NCI-H748 treated with DMSO at 0.1 percent for 48 hours (cell line): ENCODE measurements at regions not wholly inside any gene's neighbourhood (a gene's known extent, or its start where the extent isn't known, plus 50 kb on each side); places are given as distances from the start of the nearest gene placed in this dataset.
A peak's percentile ranks its signal among the peaks of the same experiment; 100 is the strongest.

Experiments
- DNase-seq: peaks from one replicate; lab custom pipeline; 2025; lab: John Stamatoyannopoulos, UW

- no peak for DNase-seq
Measured at GRCh38 chr1:198864695-198865094, 225.9 kb downstream of the PTPRC start.

DNA sequence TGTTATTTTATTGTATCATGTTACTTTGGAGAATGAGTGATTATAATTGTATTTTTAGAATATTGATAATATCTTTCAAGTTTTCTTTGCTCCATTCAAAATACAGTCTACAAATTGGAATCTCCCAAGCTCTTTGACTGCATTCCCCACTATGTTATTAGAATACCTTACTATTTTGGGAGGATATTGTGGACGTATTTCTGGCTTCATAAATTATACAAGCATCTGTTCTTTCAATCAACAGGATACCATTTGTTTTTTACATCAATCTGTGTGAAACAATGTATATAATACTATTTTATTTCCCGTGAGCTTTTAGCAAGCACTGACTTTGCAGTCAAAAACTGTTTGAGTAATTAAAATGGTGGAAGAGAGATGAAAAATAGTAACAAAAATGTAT lies 226.5 kb downstream of the PTPRC start:
- DNase-seq: no peak

- no peak for DNase-seq
Measured at GRCh38 chr1:198867182-198867581, 228.3 kb downstream of the PTPRC start.

DNA sequence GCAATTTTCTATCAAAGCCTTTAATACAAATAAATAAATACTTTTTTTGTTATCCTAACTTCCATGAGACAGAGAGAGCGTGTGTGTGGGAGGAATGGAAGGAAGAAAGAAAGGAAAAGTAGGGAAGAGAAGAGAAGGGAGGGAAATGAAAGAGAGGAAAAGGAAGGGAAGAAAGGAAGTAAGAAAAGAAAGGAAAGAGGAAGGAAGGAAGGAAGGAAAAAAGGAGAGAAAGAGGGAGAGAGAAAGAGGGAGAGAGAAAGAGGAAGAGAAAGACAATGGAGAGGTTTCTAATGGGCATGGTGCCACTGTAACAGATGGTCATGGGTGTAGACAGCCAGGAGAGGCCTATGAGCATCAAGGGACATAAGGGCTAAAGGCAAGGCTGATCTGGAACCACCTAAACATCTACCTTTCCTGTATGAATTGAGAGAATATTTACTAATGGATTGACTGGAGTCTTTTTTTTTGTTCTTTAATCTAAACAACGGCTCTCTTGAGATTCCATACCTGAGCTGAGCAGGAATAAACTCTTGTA lies 234.9 kb downstream of the PTPRC start:
- DNase-seq: no peak

GRCh38 chr1:198876371-198876871 lies 237.6 kb downstream of the PTPRC start:
- DNase-seq: no peak

GRCh38 chr1:198878566-198878965 lies 239.7 kb downstream of the PTPRC start:
- no peak for DNase-seq

DNA sequence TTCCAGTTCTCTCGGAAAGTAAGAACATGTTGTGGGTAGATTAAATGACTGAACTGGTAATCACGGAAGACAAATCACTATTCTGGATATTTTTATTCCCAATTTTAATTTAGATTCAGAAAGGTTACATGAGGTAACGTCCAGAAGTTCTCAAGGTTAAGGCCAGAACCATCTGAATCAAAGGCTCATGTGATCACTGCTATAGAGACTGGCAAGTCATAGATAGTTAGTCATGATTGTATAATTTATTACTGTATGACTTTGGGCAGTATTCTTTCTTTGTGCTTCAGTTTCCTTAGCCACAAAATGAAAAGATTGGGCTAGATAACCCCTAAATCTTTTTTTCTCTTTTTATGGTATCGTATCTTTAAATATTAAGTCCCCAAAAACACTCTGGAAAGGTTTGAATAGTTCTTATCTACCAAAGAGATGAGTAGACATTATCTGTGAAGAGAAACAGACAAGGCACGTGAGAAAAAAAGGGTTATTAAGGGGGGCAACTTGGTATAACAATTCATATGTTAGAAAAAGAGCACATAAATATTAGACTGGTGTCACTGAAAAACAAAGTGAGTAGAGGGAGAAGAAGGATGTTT lies 241.0 kb downstream of the PTPRC start:
- DNase-seq: no peak

DNA sequence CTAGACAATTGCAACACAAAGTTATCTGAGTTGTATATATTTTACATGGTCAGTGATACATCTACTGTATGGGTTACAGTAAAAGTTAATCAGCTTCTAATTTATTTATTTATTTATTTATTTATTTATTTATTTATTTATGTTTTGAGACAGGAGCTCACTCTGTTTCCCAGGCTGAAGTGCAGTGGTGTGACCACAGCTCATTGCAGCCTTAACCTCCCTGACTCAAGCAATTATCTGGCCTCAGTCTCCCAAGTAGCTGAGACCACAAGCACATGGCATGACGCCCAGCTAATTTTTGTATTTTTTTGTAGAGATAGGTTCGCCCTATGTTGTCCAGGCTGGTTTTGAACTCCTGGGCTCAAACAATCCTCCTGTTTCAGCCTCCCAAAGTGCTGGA lies 241.6 kb downstream of the PTPRC start:
- no peak for DNase-seq

- DNase-seq: no peak
Measured at GRCh38 chr1:198880818-198881597, 242.2 kb downstream of the PTPRC start.

- no peak for DNase-seq
Measured at GRCh38 chr1:198883184-198883583, 244.3 kb downstream of the PTPRC start.

DNA sequence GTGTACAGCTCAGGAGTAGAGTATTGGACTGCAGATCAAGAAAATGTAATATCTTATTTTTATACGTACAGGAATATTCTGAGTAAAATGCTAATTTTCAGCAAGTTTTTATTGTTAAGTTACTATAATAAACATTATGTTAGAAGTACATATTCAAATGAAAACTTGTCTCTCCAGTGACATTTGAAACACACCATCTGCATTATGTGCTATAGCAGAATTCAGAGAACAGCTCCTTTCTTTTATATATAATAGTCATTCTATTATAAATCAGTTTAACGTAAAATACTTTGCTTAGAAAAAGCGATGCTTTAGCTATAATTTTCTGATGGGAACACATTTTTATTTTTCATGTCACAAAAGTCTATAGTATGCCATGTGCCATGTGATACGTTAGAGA lies 249.0 kb downstream of the PTPRC start:
- no peak for DNase-seq

DNA sequence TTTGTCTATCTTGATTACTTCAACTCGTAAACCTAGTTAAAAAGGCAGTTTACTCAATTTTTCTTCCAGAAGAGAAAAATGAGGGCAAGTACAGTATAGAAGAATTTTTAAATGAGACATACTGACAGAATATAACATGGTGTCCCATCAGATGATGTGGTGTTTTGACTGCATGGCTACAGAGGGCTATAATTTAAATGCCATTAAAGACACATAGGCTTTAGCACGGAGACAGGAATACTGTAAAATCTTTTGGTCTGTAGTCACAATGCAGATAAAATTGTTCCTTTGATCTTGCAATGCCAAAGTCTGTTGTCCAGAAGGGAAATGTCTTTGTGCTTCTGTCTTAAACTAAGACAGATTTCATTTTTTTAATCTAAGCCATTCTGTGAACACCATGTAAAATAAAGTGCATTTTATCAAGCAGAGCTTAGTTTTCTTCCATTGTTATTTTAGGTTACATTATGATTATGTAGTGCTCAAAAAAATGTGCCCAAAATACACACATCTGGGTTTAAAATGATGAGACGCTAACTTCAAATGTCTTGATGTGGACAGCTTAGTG lies 249.6 kb downstream of the PTPRC start:
- no peak for DNase-seq

DNA sequence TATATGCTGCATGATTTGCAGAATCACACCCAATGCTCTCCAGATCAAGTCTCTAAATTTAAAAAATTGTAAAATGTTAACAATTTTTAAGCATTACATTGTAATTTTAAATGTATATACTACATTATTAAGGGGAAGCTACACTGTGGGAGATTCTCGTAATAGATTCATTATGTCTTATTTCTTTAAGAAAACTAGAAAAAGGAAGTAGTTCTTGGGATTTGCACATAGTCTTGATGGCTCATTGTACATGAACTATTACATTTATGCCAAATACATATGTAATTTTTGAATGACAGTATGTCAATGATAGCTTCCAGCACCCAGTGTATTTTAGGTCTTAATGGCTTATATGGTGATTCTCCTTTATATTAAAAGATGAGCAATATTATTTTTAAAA lies 250.3 kb downstream of the PTPRC start:
- no peak for DNase-seq

DNA sequence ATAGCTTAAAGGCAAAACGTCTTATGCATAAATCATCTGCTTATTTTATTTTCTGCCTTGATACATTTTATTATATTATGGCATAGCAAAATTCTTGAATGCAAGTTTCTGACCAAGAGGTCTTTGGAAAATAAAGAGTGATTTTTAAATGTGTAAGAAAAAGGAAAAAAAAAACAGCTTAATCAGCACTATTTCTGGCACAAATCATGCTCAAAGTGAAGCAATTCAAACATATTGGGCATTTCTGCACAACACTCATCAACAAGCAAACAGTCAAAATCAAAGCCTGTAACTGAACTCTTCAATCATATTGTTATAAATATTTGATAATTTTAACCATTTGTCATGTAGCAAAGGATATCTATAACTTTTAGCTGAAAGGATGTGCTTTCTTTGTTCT lies 250.9 kb downstream of the PTPRC start:
- DNase-seq: no peak

GRCh38 chr1:198890214-198890930 lies 251.5 kb downstream of the PTPRC start:
- DNase-seq: peak; percentile 55

DNA sequence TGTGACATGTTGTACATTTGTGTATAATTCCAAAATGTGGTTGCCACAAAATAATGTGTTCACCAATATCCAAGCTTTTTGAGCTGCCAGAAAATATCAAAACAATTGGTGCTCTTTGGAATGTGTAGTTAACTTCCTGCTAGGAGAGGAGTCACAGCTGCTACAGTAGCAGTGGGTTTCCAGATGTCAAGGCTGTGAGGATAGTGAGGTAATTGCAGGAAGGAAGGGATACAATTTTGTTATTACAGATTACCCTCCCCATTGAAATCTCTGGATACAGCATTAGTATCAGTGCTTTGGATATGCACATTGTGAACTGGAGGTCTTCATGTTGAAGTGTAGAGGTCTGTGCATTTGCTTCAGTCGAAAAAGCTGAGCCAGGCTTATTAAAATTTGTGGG lies 253.2 kb downstream of the PTPRC start:
- DNase-seq: peak; percentile 15

DNA sequence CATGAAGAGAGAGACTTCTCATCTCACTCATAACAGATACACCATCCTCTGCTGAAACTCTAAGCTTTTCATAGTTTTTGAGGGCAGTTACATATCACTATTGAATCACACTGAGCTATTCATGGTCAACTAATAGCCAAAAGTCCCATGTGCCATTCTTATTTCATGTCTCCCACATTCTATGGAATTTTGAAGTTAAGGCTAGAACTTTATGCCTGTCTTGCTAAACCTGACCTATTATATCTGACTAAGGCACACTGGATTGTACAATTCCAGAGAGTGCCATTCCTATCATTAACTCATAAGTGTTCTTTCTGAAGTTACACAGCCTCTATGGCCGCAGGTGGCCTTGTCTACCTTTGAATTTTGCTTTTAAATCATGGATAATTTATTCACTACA lies 254.3 kb downstream of the PTPRC start:
- no peak for DNase-seq

- DNase-seq: no peak
Measured at GRCh38 chr1:198893763-198894444, 255.1 kb downstream of the PTPRC start.

GRCh38 chr1:198901266-198901665 lies 262.4 kb downstream of the PTPRC start:
- DNase-seq: no peak

DNA sequence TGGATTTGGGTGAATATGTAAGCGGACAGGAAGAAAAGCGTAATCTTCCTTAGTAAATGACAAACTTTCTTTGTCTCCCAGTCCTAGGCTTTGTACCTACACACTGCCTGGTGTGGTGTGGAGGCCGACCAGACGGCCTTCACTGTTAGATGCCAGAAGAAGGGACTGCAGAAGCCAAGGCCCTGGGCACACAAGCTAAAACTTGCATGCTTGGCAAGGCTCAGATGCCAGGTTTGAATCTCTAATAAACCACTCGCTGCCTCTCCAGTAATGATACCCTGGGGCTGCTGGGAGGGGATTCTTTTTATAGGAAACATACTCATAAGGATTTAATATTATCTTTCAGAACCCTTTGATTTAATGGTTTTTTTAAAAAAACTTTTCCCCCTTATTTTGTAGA lies 263.8 kb downstream of the PTPRC start:
- no peak for DNase-seq

DNA sequence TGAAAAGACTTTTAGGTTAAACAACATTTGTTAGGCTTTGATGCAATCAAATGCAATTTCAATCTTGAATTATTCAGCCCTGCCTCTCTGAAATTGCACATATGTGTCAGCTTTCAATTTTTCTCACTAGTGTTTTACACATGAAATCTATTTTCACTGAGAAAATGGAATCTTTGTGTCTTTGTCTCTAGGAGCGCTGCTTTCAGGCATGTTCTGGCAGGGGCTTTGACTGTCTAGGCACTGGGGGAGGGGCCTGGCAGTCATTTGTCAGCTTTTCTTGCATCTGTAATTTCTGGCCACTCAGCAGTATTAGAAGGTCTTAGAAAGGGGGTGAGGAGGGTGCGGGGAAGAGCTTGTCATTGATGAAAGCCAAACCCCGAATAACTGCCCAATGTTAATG lies 264.4 kb downstream of the PTPRC start:
- no peak for DNase-seq

GRCh38 chr1:198903621-198904020 lies 264.8 kb downstream of the PTPRC start:
- DNase-seq: no peak
